ENCODE measurements at regions not wholly inside any gene's neighbourhood (a gene's known extent, or its start where the extent isn't known, plus 50 kb on each side); places are given as distances from the start of the nearest gene placed in this dataset.
A peak's percentile ranks its signal among the peaks of the same experiment; 100 is the strongest.

DNA sequence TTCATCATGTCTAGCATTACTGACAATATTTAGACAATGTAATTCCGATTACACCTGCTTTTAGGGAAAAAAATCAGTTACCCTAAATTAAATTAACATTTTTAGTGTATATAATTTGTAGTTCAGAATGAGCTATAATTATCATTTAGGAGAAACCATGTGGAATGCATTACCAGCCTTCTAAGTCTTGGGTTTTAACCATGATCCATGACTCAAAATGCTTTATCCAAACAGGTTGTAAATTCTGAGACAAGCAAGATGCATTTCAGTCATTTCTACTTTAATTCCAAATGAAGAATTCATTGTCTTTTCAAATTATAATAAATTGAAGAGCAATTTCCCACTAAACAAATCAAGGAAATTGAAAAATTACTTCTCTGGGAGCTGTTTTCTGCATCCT lies 243.7 kb upstream of the LRIG1 start:
- Mint-ChIP-seq H3K27ac (ENCODE audit: unreplicated experiment) (no peak overlapping the region), H3K9me3 (ENCODE audit: unreplicated experiment) (no peaks in the 10 kb centered on the region), H3K4me3 (ENCODE audit: unreplicated experiment) (no peak overlapping the region), H3K27me3 (ENCODE audit: unreplicated experiment) (no peaks in the 10 kb centered on the region), H3K4me1 (ENCODE audit: unreplicated experiment) (peaks cover 45% of the 10 kb centered on the region), H3K36me3 (ENCODE audit: unreplicated experiment) (no peaks in the 10 kb centered on the region)
- DNase-seq (ENCODE audit: extremely low spot score, unreplicated experiment) = no peak
- TF ChIP-seq, protein P1, sequence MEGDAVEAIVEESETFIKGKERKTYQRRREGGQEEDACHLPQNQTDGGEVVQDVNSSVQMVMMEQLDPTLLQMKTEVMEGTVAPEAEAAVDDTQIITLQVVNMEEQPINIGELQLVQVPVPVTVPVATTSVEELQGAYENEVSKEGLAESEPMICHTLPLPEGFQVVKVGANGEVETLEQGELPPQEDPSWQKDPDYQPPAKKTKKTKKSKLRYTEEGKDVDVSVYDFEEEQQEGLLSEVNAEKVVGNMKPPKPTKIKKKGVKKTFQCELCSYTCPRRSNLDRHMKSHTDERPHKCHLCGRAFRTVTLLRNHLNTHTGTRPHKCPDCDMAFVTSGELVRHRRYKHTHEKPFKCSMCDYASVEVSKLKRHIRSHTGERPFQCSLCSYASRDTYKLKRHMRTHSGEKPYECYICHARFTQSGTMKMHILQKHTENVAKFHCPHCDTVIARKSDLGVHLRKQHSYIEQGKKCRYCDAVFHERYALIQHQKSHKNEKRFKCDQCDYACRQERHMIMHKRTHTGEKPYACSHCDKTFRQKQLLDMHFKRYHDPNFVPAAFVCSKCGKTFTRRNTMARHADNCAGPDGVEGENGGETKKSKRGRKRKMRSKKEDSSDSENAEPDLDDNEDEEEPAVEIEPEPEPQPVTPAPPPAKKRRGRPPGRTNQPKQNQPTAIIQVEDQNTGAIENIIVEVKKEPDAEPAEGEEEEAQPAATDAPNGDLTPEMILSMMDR (IDR thresholded peaks at IDR 0.05) = no peak

DNA sequence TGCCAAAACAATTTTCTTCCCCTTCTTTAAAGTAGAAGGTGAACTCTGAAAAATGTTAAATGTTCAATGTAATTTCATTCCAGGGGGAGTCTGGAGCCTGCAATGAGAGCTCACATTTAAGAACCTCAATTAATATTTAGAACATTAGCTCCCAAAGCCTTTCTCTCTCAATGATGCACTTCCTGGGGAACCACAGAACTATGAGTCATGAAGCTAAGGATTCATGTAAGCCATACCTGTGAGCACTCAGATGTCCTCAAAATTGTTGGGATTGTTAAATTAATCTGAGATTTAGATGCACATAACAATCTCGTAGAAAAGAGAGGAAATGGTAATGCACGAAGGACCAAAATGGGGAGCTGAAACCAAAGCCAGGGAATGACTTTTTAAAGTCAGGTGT lies 244.2 kb upstream of the LRIG1 start:
- Mint-ChIP-seq H3K4me3 (ENCODE audit: unreplicated experiment) (no peak overlapping the region), H3K9me3 (ENCODE audit: unreplicated experiment) (no peaks in the 10 kb centered on the region), H3K27me3 (ENCODE audit: unreplicated experiment) (no peaks in the 10 kb centered on the region), H3K27ac (ENCODE audit: unreplicated experiment) (no peak overlapping the region), H3K36me3 (ENCODE audit: unreplicated experiment) (no peaks in the 10 kb centered on the region), H3K4me1 (ENCODE audit: unreplicated experiment) (peaks cover 42% of the 10 kb centered on the region)
- TF ChIP-seq, protein P1 (IDR thresholded peaks at IDR 0.05) = no peak
- no peak for DNase-seq (ENCODE audit: extremely low spot score, unreplicated experiment)

GRCh38 chr3:66747261-66747660 lies 246.4 kb upstream of the LRIG1 start:
- Mint-ChIP-seq H3K9me3 (ENCODE audit: unreplicated experiment) (no peaks in the 10 kb centered on the region), H3K4me1 (ENCODE audit: unreplicated experiment) (peaks cover 45% of the 10 kb centered on the region), H3K36me3 (ENCODE audit: unreplicated experiment) (no peaks in the 10 kb centered on the region), H3K27ac (ENCODE audit: unreplicated experiment) (peak overlapping the region; percentile 72), H3K4me3 (ENCODE audit: unreplicated experiment) (no peak overlapping the region), H3K27me3 (ENCODE audit: unreplicated experiment) (no peaks in the 10 kb centered on the region)
- no peak for DNase-seq (ENCODE audit: extremely low spot score, unreplicated experiment)
- TF ChIP-seq, protein P1 (IDR thresholded peaks at IDR 0.05) = no peak

DNA sequence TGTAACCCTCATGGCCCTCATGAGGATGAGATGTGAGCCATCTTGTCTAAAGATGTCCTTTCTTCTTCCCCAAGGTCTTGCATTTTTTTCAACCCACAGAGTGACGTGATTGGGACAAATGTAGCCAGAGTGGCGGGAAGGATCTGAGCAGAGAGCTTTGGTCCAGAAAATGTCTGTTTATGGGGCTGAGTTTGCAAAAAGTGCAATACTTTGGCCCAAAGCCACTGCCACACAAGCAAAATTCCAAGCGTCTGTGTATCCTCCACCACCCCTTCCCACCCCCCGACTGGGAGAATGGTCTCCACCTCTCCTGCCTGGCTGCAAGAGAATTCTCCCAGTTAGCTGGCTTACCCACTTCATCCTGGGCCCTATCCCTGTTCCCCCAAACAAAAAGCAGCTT lies 246.9 kb upstream of the LRIG1 start:
- DNase-seq (ENCODE audit: extremely low spot score, unreplicated experiment) = no peak
- Mint-ChIP-seq H3K4me3 (ENCODE audit: unreplicated experiment) (no peak overlapping the region), H3K4me1 (ENCODE audit: unreplicated experiment) (peaks cover 43% of the 10 kb centered on the region), H3K9me3 (ENCODE audit: unreplicated experiment) (no peaks in the 10 kb centered on the region), H3K27ac (ENCODE audit: unreplicated experiment) (peak overlapping the region; percentile 72), H3K27me3 (ENCODE audit: unreplicated experiment) (no peaks in the 10 kb centered on the region), H3K36me3 (ENCODE audit: unreplicated experiment) (no peaks in the 10 kb centered on the region)
- TF ChIP-seq, protein P1 (IDR thresholded peaks at IDR 0.05) = no peak

GRCh38 chr3:66748175-66748876 lies 247.5 kb upstream of the LRIG1 start:
- Mint-ChIP-seq H3K9me3 (ENCODE audit: unreplicated experiment) (no peaks in the 10 kb centered on the region), H3K36me3 (ENCODE audit: unreplicated experiment) (no peaks in the 10 kb centered on the region), H3K4me3 (ENCODE audit: unreplicated experiment) (no peak overlapping the region), H3K27me3 (ENCODE audit: unreplicated experiment) (no peaks in the 10 kb centered on the region), H3K27ac (ENCODE audit: unreplicated experiment) (peak overlapping the region; percentile 11), H3K4me1 (ENCODE audit: unreplicated experiment) (peaks cover 41% of the 10 kb centered on the region)
- TF ChIP-seq, protein P1 (IDR thresholded peaks at IDR 0.05) = no peak
- no peak for DNase-seq (ENCODE audit: extremely low spot score, unreplicated experiment)

All from osteocyte (in vitro differentiated cells).